ENCODE measurements at regions not wholly inside any gene's neighbourhood (a gene's known extent, or its start where the extent isn't known, plus 50 kb on each side); places are given as distances from the start of the nearest gene placed in this dataset.
"Not testable (repeated sequence)": the region's sequence is repeated elsewhere in the genome, so short reads cannot be mapped to it uniquely, and the experiment has no call there.

GRCh38 chr5:41995193-41995592 lies 70.1 kb downstream of the FBXO4 start:
- no peak overlapping the region for H3K27ac ChIP-seq
- WGBS (ENCODE audit: insufficient coverage, low coverage, low lambda C conversion rate, missing lambda C conversion rate): 24% methylated on average over 3 of the region's 3 CpGs

DNA sequence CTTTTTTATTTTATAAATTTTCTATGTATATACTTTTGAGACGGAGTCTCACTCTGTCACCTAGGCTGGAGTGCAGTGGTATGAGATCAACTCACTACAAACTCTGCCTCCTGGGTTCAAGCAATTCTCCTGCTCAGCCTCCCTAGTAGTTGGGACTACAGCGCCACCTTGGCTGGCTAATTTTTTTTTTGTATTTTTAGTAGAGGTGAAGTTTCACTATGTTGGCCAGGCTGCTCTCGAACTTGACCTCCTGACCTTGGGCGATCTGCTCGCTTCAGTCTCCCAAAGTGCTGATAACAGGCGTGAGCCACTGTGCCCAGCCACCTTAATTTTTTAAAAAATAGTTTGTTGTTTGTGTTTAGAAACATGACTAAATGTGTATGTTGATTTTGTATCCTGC lies 76.6 kb downstream of the FBXO4 start:
- DNase-seq: no peak
- Histone ChIP-seq H3K4me1 (no peaks in the 10 kb centered on the region), H3K9me3 (no peaks in the 10 kb centered on the region), H3K36me3 (no peaks in the 10 kb centered on the region), H3K27ac (no peak overlapping the region), H3K27me3 (no peaks in the 10 kb centered on the region), H3K4me3 (no peak overlapping the region)
- ATAC-seq: no peak
- 79% methylated on average over 6 of the region's 6 CpGs for WGBS (ENCODE audit: insufficient coverage, low coverage, low lambda C conversion rate, missing lambda C conversion rate)
- TF ChIP-seq, protein P1, sequence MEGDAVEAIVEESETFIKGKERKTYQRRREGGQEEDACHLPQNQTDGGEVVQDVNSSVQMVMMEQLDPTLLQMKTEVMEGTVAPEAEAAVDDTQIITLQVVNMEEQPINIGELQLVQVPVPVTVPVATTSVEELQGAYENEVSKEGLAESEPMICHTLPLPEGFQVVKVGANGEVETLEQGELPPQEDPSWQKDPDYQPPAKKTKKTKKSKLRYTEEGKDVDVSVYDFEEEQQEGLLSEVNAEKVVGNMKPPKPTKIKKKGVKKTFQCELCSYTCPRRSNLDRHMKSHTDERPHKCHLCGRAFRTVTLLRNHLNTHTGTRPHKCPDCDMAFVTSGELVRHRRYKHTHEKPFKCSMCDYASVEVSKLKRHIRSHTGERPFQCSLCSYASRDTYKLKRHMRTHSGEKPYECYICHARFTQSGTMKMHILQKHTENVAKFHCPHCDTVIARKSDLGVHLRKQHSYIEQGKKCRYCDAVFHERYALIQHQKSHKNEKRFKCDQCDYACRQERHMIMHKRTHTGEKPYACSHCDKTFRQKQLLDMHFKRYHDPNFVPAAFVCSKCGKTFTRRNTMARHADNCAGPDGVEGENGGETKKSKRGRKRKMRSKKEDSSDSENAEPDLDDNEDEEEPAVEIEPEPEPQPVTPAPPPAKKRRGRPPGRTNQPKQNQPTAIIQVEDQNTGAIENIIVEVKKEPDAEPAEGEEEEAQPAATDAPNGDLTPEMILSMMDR (IDR thresholded peaks at IDR 0.05): no peak
- TF ChIP-seq POLR2A (IDR thresholded peaks at IDR 0.05): no peak
- intact Hi-C loops (cut with DNase I): no loop called here

More at GRCh38 chr5:41995193-41995592, 70.1 kb downstream of the FBXO4 start:
- no peak overlapping the region for H3K4me3 ChIP-seq
- intact Hi-C loops (cut with DNase I): no loop called here
- ATAC-seq (peak; percentile 55 to 90 (median 83)), DNase-seq (peak in 2 of 3 donors; percentile 57 to 81)
- no peaks in the 10 kb centered on the region for H3K27me3 ChIP-seq
- TF ChIP-seq, protein P1 (IDR thresholded peaks at IDR 0.05): no peak
- no peak for TF ChIP-seq POLR2A (IDR thresholded peaks at IDR 0.05)
- no peaks in the 10 kb centered on the region for H3K36me3 ChIP-seq
- no peaks in the 10 kb centered on the region for H3K9me3 ChIP-seq
- H3K4me1 ChIP-seq: no peaks in the 10 kb centered on the region

- ATAC-seq; H3K27me3 ChIP-seq; DNase-seq; H3K9me3 ChIP-seq; H3K27ac ChIP-seq; H3K4me1 ChIP-seq; H3K36me3 ChIP-seq; H3K4me3 ChIP-seq; intact Hi-C loops (cut with DNase I): not testable (repeated sequence)
- 92% methylated on average over 4 of the region's 4 CpGs for WGBS (ENCODE audit: insufficient coverage, low coverage, low lambda C conversion rate, missing lambda C conversion rate)
These were observed 78.8 kb downstream of the FBXO4 start for GRCh38 chr5:42003852-42004251.

- Histone ChIP-seq H3K9me3 (no peaks in the 10 kb centered on the region), H3K27me3 (no peaks in the 10 kb centered on the region), H3K4me3 (no peak overlapping the region), H3K36me3 (no peaks in the 10 kb centered on the region), H3K4me1 (no peaks in the 10 kb centered on the region), H3K27ac (no peak overlapping the region)
- no peak for TF ChIP-seq POLR2A (IDR thresholded peaks at IDR 0.05)
- TF ChIP-seq, protein P1 (IDR thresholded peaks at IDR 0.05): peak; percentile 58 to 73 (median 72)
- 0% methylated on average over 1 of the region's 1 CpG for WGBS (ENCODE audit: insufficient coverage, low coverage, low lambda C conversion rate, missing lambda C conversion rate)
- DNase-seq (no peak), ATAC-seq (peak; percentile 59 to 66 (median 64))
- intact Hi-C loops (cut with DNase I): no loop called here
These were observed 80.6 kb downstream of the FBXO4 start for GRCh38 chr5:42005561-42006153.

DNA sequence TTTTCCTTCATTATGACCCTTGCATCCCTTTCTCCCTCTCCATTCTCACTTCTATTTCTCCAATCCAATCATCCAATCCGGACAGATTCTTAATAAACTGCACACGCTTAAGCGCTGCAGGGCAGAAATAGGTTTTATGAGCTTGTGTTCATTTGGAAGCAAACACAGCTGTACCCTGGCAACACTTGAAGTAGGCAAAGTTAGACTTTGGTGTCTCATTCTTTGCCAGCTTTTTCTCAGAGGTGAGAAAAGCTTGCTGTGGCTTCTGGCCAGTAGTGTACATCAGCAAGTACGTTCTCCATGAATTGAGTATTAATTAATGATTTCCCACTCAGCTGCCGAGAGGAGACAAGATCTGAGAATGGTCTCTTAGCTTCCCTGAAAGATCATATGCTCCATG lies 88.5 kb downstream of the FBXO4 start:
- 31% methylated on average over 5 of the region's 5 CpGs for WGBS (ENCODE audit: insufficient coverage, low coverage, low lambda C conversion rate, missing lambda C conversion rate)
- TF ChIP-seq, protein P1 (IDR thresholded peaks at IDR 0.05): no peak
- no peak for TF ChIP-seq POLR2A (IDR thresholded peaks at IDR 0.05)
- H3K27me3 ChIP-seq: no peaks in the 10 kb centered on the region
- no peaks in the 10 kb centered on the region for H3K9me3 ChIP-seq
- no peak overlapping the region for H3K27ac ChIP-seq
- H3K4me3 ChIP-seq: no peak overlapping the region
- intact Hi-C loops (cut with DNase I): no loop called here
- H3K36me3 ChIP-seq: no peaks in the 10 kb centered on the region
- H3K4me1 ChIP-seq: no peaks in the 10 kb centered on the region
- peak in 1 of 3 donors; percentile 44 for DNase-seq
- peak in 1 of 4 donors; percentile 44 for ATAC-seq
